ENCODE measurements at regions not wholly inside any gene's neighbourhood (a gene's known extent, or its start where the extent isn't known, plus 50 kb on each side); places are given as distances from the start of the nearest gene placed in this dataset.
A peak's percentile ranks its signal among the peaks of the same experiment; 100 is the strongest.

GRCh38 chr9:80516679-80517078 lies 944.9 kb downstream of the TLE4 start:
- no peak overlapping the region for H2AFZ ChIP-seq (ENCODE audit: control insufficient read depth, low read length)
- no peak overlapping the region for H3K4me2 ChIP-seq (ENCODE audit: control insufficient read depth, extremely low read depth, insufficient read depth, low read depth, low read length)
- H3K9me1 ChIP-seq (ENCODE audit: control insufficient read depth, extremely low read depth, insufficient read depth, low read length) = no peaks in the 10 kb centered on the region
- TF ChIP-seq EZH2 (IDR thresholded peaks at IDR 0.05; ENCODE audit: low read length) = no peak
- TF ChIP-seq CTCF (optimal IDR thresholded peaks at IDR 0.05 in 1 of 3, IDR thresholded peaks at IDR 0.05 in 1 of 3, conservative IDR thresholded peaks at IDR 0.05 in 1 of 3; ENCODE audit: extremely low read depth in 1 of 3, insufficient read depth in 2 of 3, low read length in 3 of 3) = no peak
- no peak overlapping the region for H3K27ac ChIP-seq (ENCODE audit: control insufficient read depth, insufficient read depth, low read length)
- FAIRE-seq = no peak
- no peaks in the 10 kb centered on the region for H3K27me3 ChIP-seq (ENCODE audit: control insufficient read depth, extremely low read depth, insufficient read depth, low read length)
- dilution Hi-C loops (cut with MboI; ENCODE audit: extremely low pct_ligation_motif_present, low sequenced_read_pairs) = no loop called here
- H3K4me1 ChIP-seq (ENCODE audit: control insufficient read depth, extremely low read depth, insufficient read depth, low read length) = no peaks in the 10 kb centered on the region
- H3K79me2 ChIP-seq (ENCODE audit: control insufficient read depth, insufficient read depth, low read length) = no peaks in the 10 kb centered on the region
- H3K36me3 ChIP-seq (ENCODE audit: control insufficient read depth in 2 of 2, extremely low read depth in 1 of 2, insufficient read depth in 2 of 2, low read length in 2 of 2) = no peaks in the 10 kb centered on the region
- no peak overlapping the region for H3K4me3 ChIP-seq (ENCODE audit: control insufficient read depth in 2 of 3, extremely low read depth in 1 of 3, insufficient read depth in 2 of 3, low read depth in 1 of 3, low read length in 3 of 3)
- H4K20me1 ChIP-seq (ENCODE audit: control insufficient read depth, extremely low read depth, insufficient read depth, low read length) = no peaks in the 10 kb centered on the region
- no peak overlapping the region for H3K9ac ChIP-seq (ENCODE audit: control insufficient read depth, extremely low read depth, insufficient read depth, low read length)
- no peaks in the 10 kb centered on the region for H3K9me3 ChIP-seq (ENCODE audit: control insufficient read depth, low read depth, low read length)
- DNase-seq (ENCODE audit: low read depth, low spot score) = no peak

- Histone ChIP-seq H4K20me1 (ENCODE audit: control insufficient read depth, extremely low read depth, insufficient read depth, low read length) (no peaks in the 10 kb centered on the region), H3K9ac (ENCODE audit: control insufficient read depth, extremely low read depth, insufficient read depth, low read length) (no peak overlapping the region), H3K4me1 (ENCODE audit: control insufficient read depth, extremely low read depth, insufficient read depth, low read length) (no peaks in the 10 kb centered on the region), H3K4me3 (ENCODE audit: control insufficient read depth in 2 of 3, extremely low read depth in 1 of 3, insufficient read depth in 2 of 3, low read depth in 1 of 3, low read length in 3 of 3) (no peak overlapping the region), H2AFZ (ENCODE audit: control insufficient read depth, low read length) (no peak overlapping the region), H3K79me2 (ENCODE audit: control insufficient read depth, insufficient read depth, low read length) (no peaks in the 10 kb centered on the region), H3K9me3 (ENCODE audit: control insufficient read depth, low read depth, low read length) (no peaks in the 10 kb centered on the region), H3K36me3 (ENCODE audit: control insufficient read depth in 2 of 2, extremely low read depth in 1 of 2, insufficient read depth in 2 of 2, low read length in 2 of 2) (no peaks in the 10 kb centered on the region), H3K9me1 (ENCODE audit: control insufficient read depth, extremely low read depth, insufficient read depth, low read length) (no peaks in the 10 kb centered on the region), H3K27ac (ENCODE audit: control insufficient read depth, insufficient read depth, low read length) (no peak overlapping the region), H3K4me2 (ENCODE audit: control insufficient read depth, extremely low read depth, insufficient read depth, low read depth, low read length) (no peak overlapping the region), H3K27me3 (ENCODE audit: control insufficient read depth, extremely low read depth, insufficient read depth, low read length) (no peaks in the 10 kb centered on the region)
- dilution Hi-C loops (cut with MboI; ENCODE audit: extremely low pct_ligation_motif_present, low sequenced_read_pairs) = no loop called here
- no peak for DNase-seq (ENCODE audit: low read depth, low spot score)
- no peak for TF ChIP-seq EZH2 (IDR thresholded peaks at IDR 0.05; ENCODE audit: low read length)
- TF ChIP-seq CTCF (optimal IDR thresholded peaks at IDR 0.05 in 1 of 3, IDR thresholded peaks at IDR 0.05 in 1 of 3, conservative IDR thresholded peaks at IDR 0.05 in 1 of 3; ENCODE audit: extremely low read depth in 1 of 3, insufficient read depth in 2 of 3, low read length in 3 of 3) = peak in 1 of 3 experiments; percentile 3
- FAIRE-seq = no peak
Observed at GRCh38 chr9:80509358-80509757, 937.6 kb downstream of the TLE4 start.
